CD4-positive, alpha-beta T cell treated with Interleukin-17A for 1 hour (primary cell): ENCODE measurements at regions not wholly inside any gene's neighbourhood (a gene's known extent, or its start where the extent isn't known, plus 50 kb on each side); places are given as distances from the start of the nearest gene placed in this dataset.
"Not testable (repeated sequence)": the region's sequence is repeated elsewhere in the genome, so short reads cannot be mapped to it uniquely, and the experiment has no call there.

Source experiments
- DNase-seq: peaks from one replicate; pipeline ENCODE4 v3.0.0-alpha.2; 2020

GRCh38 chr1:149841597-149842238 lies 57.6 kb upstream of the BOLA1 start:
- DNase-seq = not testable (repeated sequence)

DNA sequence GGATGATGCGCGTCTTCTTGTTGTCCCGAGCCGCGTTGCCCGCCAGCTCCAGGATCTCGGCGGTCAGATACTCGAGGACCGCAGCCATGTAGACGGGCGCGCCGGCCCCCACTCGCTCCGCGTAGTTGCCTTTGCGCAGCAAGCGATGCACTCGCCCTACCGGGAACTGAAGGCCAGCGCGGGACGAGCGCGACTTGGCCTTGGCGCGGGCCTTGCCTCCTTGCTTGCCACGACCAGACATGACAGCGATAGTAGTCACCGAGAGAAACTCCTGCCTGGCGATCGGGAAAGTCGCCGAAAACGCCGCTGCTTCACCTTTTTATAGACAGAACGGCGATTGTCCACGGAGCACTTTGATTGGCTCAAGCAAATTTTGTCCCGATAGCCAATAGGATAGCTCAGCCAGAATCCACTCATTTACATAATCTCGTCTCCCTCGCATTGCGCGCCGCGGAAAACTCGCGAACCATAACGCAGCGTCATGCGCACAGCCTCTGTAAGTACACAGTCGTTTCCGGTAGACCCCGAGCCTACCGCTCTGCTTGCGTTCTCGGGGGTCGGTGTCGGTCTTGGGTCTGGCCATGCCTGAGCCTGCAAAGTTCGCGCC lies 56.8 kb upstream of the BOLA1 start:
- DNase-seq = not testable (repeated sequence)

DNA sequence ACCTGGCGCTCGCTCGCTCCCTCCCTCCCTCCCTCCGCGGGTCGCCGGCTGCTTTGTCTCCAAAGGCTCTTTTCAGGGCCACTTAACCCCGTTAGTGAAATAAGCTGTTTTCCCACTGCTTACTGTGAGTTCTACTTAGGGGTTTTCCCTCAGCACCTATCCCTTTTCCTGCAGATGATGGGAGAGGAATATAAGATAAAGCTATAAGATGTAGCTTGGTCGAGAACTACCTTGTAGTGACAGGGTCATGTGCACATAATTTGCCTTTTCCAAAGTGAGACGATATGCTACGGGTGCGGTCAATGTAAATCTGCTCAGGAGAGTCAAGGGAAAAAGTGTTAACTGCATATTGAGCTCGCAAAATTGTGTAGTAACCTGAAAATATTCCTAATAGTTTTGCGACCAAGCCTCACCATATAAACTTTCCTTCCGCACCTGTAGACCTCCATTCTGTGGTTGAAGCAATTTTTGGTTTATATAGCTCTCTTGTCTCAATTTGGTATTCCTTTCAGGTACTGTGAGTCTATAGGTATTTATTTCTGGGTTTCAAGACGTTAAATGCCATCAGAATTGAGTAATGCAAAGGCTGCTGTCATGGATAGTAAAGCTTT lies 55.8 kb upstream of the BOLA1 start:
- peak; percentile 16 for DNase-seq

DNA sequence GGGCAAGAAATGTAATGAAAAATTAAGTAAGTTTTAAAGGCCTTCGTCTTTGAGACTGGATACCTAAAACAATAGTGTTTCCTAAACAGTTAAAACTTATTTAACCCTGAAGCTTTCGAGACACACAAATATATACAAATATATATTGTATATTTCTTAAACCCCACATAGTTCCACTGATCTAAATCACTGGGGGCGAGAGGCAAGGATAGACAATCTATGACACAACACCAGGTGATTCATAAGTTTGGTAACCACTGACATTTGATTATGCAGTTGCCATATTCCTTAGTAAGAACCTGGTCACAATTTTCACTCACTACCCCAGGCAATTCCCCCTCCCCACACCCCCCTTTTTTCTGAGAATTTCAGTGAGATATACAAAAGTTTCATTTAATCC lies 55.3 kb upstream of the BOLA1 start:
- peak; percentile 45 for DNase-seq

GRCh38 chr1:149844650-149845255 lies 54.6 kb upstream of the BOLA1 start:
- peak; percentile 6 for DNase-seq

DNA sequence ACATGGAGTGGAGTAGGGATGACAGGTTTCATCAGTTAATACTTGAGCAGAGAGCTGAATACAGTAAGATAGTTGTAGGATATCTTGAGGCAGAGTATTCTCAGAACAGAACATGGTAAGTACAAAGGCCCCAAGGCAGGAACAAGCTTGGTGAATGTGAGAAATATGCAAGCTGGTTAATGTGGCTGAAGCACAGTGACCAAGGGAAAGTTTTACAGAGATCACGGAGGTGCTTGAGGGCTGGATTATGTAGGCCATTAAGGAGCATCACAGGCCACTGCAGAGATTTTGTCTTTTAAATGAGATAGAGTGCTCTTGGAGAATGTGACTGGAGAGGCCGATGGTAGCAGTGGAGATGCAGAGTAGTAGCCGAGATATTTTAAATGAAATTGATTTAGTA lies 54.0 kb upstream of the BOLA1 start:
- DNase-seq = peak; percentile 25

GRCh38 chr1:149846042-149846441 lies 53.3 kb upstream of the BOLA1 start:
- peak; percentile 7 for DNase-seq

DNA sequence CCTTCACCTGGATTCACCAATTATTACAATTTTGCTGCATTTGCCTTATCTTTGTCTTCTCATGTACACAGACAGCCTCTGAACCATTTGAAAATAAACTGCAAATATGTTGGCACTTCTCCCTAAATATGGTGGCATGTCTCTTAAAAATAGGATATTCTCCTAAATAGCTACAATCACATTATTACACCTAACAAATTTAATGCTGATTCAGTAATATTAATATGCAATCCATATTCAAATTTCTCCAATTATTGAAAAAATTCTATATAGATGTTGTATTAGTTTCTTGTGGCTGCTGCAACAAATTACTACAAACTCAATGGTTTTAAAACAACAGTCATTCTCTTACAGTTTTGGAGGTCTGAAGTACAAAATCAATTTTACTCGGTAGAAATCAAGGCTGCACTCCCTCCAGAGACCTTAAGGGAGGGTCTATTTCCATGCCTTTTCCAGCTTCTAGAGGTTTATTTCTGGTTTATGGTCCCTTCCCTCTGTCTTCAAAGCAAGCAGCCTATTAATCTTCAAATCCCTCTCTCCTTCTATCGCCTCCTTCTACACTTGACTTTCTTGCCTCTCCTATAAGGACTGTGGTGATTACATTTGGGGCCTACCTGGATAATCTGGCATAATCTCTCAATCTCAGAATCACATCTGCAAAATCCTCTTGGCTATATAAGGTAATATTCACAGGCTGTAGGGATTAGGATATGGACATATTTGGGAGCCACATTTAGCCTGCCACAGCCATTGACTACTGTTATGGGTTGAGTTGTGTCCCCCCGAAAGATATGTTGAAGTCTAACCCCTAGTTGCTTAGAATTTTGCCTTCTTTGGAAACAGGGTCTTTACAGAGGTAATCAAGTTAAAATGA lies 52.5 kb upstream of the BOLA1 start:
- DNase-seq = no peak

GRCh38 chr1:149848340-149849110 lies 50.8 kb upstream of the BOLA1 start:
- peak; percentile 6 for DNase-seq

DNA sequence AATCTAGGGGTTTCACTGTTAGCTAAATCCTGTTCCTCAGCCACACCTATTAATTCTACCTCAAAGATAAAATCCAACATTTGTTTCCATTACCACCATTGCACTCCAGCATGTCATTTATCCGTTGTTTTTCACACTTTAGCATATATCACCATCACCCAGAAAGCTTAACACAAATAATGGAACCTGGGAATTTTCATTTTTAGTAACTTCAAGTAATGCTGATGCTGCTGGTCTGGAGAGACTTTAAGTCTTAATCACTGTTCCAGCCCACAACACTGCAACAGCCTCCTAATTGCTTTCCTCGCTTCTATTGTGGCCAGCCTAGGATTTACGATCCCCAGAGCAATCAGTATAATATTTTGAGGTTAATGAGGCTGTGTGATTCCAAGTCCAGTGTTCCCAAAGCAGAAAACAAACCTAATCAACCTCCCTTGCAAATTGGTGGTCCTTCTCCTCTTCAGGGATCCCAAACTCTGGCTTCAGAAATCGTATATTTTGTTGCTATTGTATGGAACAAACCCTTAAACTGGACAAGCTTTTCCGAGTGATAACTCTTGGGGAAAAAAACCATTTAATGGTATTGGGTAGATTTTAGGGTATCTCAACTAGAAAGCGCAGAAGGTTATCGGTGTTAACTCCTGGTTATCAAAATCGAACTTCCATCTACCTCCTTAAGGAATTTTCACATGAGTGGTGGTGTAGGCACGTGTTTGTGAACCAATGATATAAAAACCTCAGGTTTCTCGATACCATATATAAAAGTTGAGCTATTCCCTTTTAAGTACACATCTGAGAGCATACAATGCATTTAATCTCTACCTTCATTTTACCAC lies 50.0 kb upstream of the BOLA1 start:
- DNase-seq = peak; percentile 13
